PC-9 (cell line): ENCODE measurements at regions not wholly inside any gene's neighbourhood (a gene's known extent, or its start where the extent isn't known, plus 50 kb on each side); places are given as distances from the start of the nearest gene placed in this dataset.

ENCODE experiments used
- BruUV-seq: library from RNA; stranded (reverse); fragments of 400-500 nt; replicated peaks from 2 replicates; lab custom pipeline; 2021; lab: Mats Ljungman, UMichigan
- CTCF ChIA-PET: fragments of 300-600 bp; sonication (Branson Sonifier 250); formaldehyde crosslinking; loops from one replicate; lab custom pipeline; 2022; ENCODE audit warnings: antibody characterized with exemption; lab: Charles Lee
- POLR2A ChIA-PET: fragments of 300-600 bp; sonication (Branson Sonifier 250); formaldehyde crosslinking; loops from one replicate; lab custom pipeline; 2022; ENCODE audit warnings: antibody characterized with exemption; ENCODE audit not compliant: unreplicated experiment; lab: Charles Lee
- DNase-seq, 2 experiments: peaks; one replicate each; pipeline versions ENCODE4 v3.0.0 to v3.0.0-alpha.2; 2015 to 2022; ENCODE audit warnings: mixed read lengths in 1 of 2
- H2AFZ ChIP-seq: fragments of 200-600 bp; sonication (generic); 2 replicates; pipeline ENCODE4 v1.8.1; 2017; ENCODE audit warnings: antibody characterized with exemption
- H3F3A ChIP-seq: fragments of 200-600 bp; sonication (generic); 2 replicates; pipeline ENCODE4 v1.8.1; 2017; ENCODE audit warnings: antibody characterized with exemption, mild to moderate bottlenecking, low read depth; ENCODE audit not compliant: insufficient read depth
- H3K27ac ChIP-seq: fragments of 200-600 bp; sonication (generic); 2 replicates; pipeline ENCODE4 v1.6.1; 2016; ENCODE audit warnings: mixed run types
- H3K27me3 ChIP-seq: fragments of 200-600 bp; sonication (generic); 2 replicates; pipeline ENCODE4 v1.6.1; 2016; ENCODE audit warnings: low read depth, mixed run types; ENCODE audit not compliant: insufficient read depth
- H3K36me3 ChIP-seq: fragments of 200-600 bp; sonication (generic); 2 replicates; pipeline ENCODE4 v1.6.1; 2016; ENCODE audit warnings: low read depth, mixed run types
- H3K4me1 ChIP-seq: fragments of 200-600 bp; sonication (generic); replicated peaks from 2 replicates; pipeline ENCODE4 v1.6.1; 2016; ENCODE audit warnings: mixed run types; ENCODE audit not compliant: insufficient read depth
- H3K4me2 ChIP-seq: fragments of 200-600 bp; sonication (generic); 2 replicates; pipeline ENCODE4 v1.6.1; 2017; ENCODE audit warnings: mixed run types
- H3K4me3 ChIP-seq: fragments of 200-600 bp; sonication (generic); 2 replicates; pipeline ENCODE4 v1.6.1; 2016; ENCODE audit warnings: mixed run types
- H3K79me2 ChIP-seq: fragments of 200-600 bp; sonication (generic); 2 replicates; pipeline ENCODE4 v1.6.1; 2017; ENCODE audit warnings: low read depth, mixed run types
- H3K9me2 ChIP-seq: fragments of 200-600 bp; sonication (generic); 2 replicates; pipeline ENCODE4 v1.8.1; 2017; ENCODE audit warnings: mild to moderate bottlenecking; ENCODE audit not compliant: insufficient read depth
- H3K9me3 ChIP-seq: fragments of 200-600 bp; sonication (generic); 2 replicates; pipeline ENCODE4 v1.8.1; 2016; ENCODE audit warnings: low read depth; ENCODE audit not compliant: insufficient read depth
- H4K20me1 ChIP-seq: fragments of 200-600 bp; sonication (generic); 2 replicates; pipeline ENCODE4 v1.8.1; 2017; ENCODE audit not compliant: insufficient read depth
- EZH2 ChIP-seq: fragments of 200-600 bp; sonication (generic); IDR thresholded peaks from 2 replicates; pipeline ENCODE4 v1.8.0; 2017; ENCODE audit warnings: antibody characterized with exemption, low read depth
- intact Hi-C: fragments of 100-400 bp; cut with micrococcal nuclease; formaldehyde crosslinking; loops from one replicate; pipeline ENCODE4 v1.10.0; 2022; ENCODE audit not compliant: unreplicated experiment
- TF ChIP-seq, protein P1 (sequence below): fragments of 200-600 bp; sonication (generic); conservative IDR thresholded peaks from 2 replicates; pipeline ENCODE4 v1.6.1; 2017; ENCODE audit warnings: mixed run types, antibody characterized with exemption, mild to moderate bottlenecking, moderate library complexity

- ChIA-PET POLR2A (no interaction called here), CTCF (no interaction called here)
- no peaks in the 10 kb centered on the region for H3K4me1 ChIP-seq
- H3K4me3 ChIP-seq: no peak overlapping the region
- H4K20me1 ChIP-seq: no peaks in the 10 kb centered on the region
- intact Hi-C loops: no loop called here
- DNase-seq: no peak
- no peaks in the 10 kb centered on the region for H3F3A ChIP-seq
- no peak overlapping the region for H3K4me2 ChIP-seq
- H3K27ac ChIP-seq: no peak overlapping the region
- H3K27me3 ChIP-seq: no peaks in the 10 kb centered on the region
- no TSS peak for BruUV-seq
- no peaks in the 10 kb centered on the region for H3K9me2 ChIP-seq
- TF ChIP-seq, protein P1, sequence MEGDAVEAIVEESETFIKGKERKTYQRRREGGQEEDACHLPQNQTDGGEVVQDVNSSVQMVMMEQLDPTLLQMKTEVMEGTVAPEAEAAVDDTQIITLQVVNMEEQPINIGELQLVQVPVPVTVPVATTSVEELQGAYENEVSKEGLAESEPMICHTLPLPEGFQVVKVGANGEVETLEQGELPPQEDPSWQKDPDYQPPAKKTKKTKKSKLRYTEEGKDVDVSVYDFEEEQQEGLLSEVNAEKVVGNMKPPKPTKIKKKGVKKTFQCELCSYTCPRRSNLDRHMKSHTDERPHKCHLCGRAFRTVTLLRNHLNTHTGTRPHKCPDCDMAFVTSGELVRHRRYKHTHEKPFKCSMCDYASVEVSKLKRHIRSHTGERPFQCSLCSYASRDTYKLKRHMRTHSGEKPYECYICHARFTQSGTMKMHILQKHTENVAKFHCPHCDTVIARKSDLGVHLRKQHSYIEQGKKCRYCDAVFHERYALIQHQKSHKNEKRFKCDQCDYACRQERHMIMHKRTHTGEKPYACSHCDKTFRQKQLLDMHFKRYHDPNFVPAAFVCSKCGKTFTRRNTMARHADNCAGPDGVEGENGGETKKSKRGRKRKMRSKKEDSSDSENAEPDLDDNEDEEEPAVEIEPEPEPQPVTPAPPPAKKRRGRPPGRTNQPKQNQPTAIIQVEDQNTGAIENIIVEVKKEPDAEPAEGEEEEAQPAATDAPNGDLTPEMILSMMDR: no peak
- no peak for TF ChIP-seq EZH2
- H2AFZ ChIP-seq: no peak overlapping the region
- H3K79me2 ChIP-seq: no peaks in the 10 kb centered on the region
- H3K9me3 ChIP-seq: no peaks in the 10 kb centered on the region
- H3K36me3 ChIP-seq: no peaks in the 10 kb centered on the region
Observed at GRCh38 chr5:165076686-165077085, 1571.3 kb downstream of the MAT2B start.

- no peak for TF ChIP-seq EZH2
- TF ChIP-seq, protein P1: no peak
- Histone ChIP-seq H3K9me3 (no peaks in the 10 kb centered on the region), H3K4me3 (no peak overlapping the region), H3K27me3 (no peaks in the 10 kb centered on the region), H2AFZ (no peak overlapping the region), H3K4me2 (no peak overlapping the region), H3F3A (no peaks in the 10 kb centered on the region), H3K27ac (no peak overlapping the region), H3K9me2 (no peaks in the 10 kb centered on the region), H3K4me1 (no peaks in the 10 kb centered on the region), H4K20me1 (no peaks in the 10 kb centered on the region), H3K36me3 (no peaks in the 10 kb centered on the region), H3K79me2 (no peaks in the 10 kb centered on the region)
- ChIA-PET POLR2A (no interaction called here), CTCF (no interaction called here)
- DNase-seq: no peak
- no TSS peak for BruUV-seq
- intact Hi-C loops: no loop called here
Observed at GRCh38 chr5:165079389-165079788, 1574.0 kb downstream of the MAT2B start.

DNA sequence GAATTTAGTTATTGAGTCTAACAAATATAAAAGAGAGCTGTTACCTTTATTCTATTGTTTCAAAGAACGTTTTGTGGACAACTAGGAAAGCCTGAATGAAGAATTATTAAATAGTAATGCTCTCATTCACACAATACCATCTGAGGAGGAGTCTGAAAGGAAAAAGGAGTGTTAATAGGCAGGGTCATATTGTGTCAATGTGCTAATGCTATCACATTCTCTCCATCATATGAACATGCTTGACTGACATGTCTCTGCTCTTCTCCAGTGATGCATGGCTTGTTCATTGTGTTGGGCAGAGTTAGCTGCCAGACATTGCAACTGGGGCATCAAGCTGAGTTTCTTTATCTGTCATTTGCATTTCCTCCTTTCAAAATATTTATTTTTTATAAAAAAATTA is 1578.0 kb downstream of the MAT2B start:
- no peaks in the 10 kb centered on the region for H3K27me3 ChIP-seq
- no peak for DNase-seq
- CTCF ChIA-PET: no interaction called here
- no peak overlapping the region for H3K27ac ChIP-seq
- no peaks in the 10 kb centered on the region for H3K36me3 ChIP-seq
- intact Hi-C loops: no loop called here
- no peaks in the 10 kb centered on the region for H3K9me2 ChIP-seq
- TF ChIP-seq, protein P1: no peak
- TF ChIP-seq EZH2: no peak
- POLR2A ChIA-PET: no interaction called here
- no peaks in the 10 kb centered on the region for H4K20me1 ChIP-seq
- no TSS peak for BruUV-seq
- H3K4me2 ChIP-seq: no peak overlapping the region
- H3K4me3 ChIP-seq: no peak overlapping the region
- H3K79me2 ChIP-seq: no peaks in the 10 kb centered on the region
- no peaks in the 10 kb centered on the region for H3K9me3 ChIP-seq
- H2AFZ ChIP-seq: no peak overlapping the region
- H3F3A ChIP-seq: no peaks in the 10 kb centered on the region
- H3K4me1 ChIP-seq: no peaks in the 10 kb centered on the region
